ENCODE measurements at regions not wholly inside any gene's neighbourhood (a gene's known extent, or its start where the extent isn't known, plus 50 kb on each side); places are given as distances from the start of the nearest gene placed in this dataset.
"Not testable (repeated sequence)": the region's sequence is repeated elsewhere in the genome, so short reads cannot be mapped to it uniquely, and the experiment has no call there.

- FAIRE-seq = no peak
- DNase-seq (ENCODE audit: low spot score in 2 of 2) = no peak
These were observed 360.6 kb upstream of the ADARB2 start for GRCh38 chr10:2097937-2098336.

GRCh38 chr10:2094171-2094570 lies 356.8 kb upstream of the ADARB2 start:
- DNase-seq (ENCODE audit: low spot score in 2 of 2) (no peak), FAIRE-seq (no peak)

GRCh38 chr10:2083591-2083990 lies 346.3 kb upstream of the ADARB2 start:
- DNase-seq (ENCODE audit: low spot score in 2 of 2) (no peak), FAIRE-seq (no peak)

- FAIRE-seq = no peak
These were observed 344.2 kb upstream of the ADARB2 start for GRCh38 chr10:2081501-2081900.

DNA sequence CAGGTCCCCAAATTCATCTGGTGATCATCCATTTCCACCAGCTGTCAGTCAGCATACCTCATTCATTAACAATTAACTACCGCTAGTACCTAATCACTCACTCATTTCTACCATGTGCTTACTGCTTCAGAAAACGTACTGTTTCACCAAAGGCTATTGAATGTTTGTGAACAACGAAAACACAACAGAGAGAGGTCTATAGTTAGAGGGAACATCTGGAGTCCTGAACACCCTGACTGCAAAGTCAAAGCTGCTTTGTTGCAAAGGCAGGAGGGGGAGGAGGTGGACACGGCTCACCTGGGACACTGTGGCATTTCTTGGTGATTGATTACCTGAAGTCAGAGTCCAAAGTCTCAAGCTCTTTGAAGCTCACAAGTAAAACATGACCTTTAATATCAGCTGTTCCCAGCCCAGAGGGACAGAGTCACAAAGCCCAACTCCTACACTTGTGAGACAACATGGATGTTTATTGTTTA lies 342.3 kb upstream of the ADARB2 start:
- FAIRE-seq (no peak), DNase-seq (ENCODE audit: low spot score in 2 of 2) (no peak)

More at GRCh38 chr10:2081501-2081900, 344.2 kb upstream of the ADARB2 start:
- DNase-seq (ENCODE audit: low spot score in 2 of 2) = no peak

GRCh38 chr10:2077231-2077630 lies 339.9 kb upstream of the ADARB2 start:
- DNase-seq (ENCODE audit: low spot score in 2 of 2) = no peak
- FAIRE-seq = no peak

DNA sequence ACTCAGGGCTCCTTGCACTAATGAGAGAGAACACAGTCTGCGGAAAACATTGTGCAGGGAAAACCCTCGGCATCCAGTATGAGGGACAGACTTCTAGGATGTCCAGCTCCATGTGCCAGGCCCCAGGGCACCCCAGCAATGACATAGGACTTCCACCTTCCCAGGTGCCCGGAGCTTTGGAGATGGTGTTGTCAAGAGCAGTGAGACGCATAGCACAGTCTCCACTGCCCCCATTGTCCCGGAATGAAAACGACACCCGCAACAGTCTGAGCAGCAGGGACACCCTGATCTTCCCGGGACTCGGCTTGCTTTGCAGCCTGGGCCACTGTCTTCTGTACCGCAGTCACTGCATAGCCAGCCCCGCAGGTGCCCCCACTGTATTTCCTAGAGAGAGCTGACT lies 339.2 kb upstream of the ADARB2 start:
- no peak for DNase-seq (ENCODE audit: low spot score in 2 of 2)
- no peak for FAIRE-seq

DNA sequence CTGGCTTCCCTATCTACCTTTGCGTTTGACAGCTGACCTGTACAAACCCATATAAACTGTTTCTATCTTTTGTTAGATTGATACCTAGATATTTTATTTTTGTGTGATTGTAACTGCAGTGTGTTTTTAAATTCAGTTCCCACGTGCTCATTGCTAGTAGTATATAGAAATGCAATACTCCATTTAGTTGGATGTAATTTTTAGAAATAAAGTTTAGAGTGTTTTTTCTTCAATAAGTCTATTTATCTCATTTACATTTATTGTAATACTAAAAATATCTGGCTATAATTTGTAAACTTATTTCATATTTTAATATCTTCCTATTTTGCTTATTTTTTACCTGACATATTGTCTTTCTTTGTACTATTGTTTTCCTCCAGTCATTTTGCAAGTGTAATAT lies 329.7 kb upstream of the ADARB2 start:
- DNase-seq (ENCODE audit: low spot score in 2 of 2) (no peak), FAIRE-seq (no peak)

GRCh38 chr10:2054728-2055127 lies 317.4 kb upstream of the ADARB2 start:
- DNase-seq (ENCODE audit: low spot score in 2 of 2) = no peak

DNA sequence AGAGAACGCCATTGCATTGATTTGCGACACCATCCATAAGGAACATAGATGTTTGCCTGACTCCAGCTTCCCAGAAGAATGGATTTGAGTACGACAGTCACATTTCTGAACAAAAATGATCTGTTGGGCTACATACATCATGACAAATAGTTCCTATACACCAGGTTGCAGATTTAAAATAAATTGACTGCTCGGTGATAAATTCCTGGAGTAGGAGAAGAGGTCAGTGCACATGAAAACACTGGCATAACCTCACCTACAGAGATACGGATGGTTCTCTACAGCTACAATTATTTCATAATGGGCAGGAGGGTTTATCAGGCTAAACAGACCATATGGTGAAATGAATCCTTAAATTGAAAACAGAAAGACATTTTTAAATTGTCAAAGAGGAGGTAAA lies 316.5 kb upstream of the ADARB2 start:
- FAIRE-seq (no peak), DNase-seq (ENCODE audit: low spot score in 2 of 2) (no peak)

More at GRCh38 chr10:2054728-2055127, 317.4 kb upstream of the ADARB2 start:
- FAIRE-seq = no peak

DNA sequence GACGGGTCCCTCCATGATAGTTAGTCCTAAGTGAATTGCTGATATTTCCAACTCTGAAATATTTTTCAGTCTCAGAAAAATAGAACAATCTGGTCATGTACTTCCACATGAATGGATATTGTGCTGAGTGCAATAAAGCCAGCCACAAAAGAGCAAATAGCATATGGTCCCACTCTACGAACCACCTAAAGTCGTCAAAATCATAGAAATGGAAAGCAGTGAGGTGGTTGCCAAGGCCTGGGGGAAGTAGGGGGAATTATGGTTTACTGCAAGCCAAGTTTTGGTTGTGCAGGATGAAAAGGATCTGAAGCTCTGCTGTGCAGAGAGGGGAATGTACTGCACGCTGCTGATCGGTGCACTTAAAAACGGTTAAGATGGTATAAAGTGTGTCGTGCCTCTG lies 313.8 kb upstream of the ADARB2 start:
- DNase-seq (ENCODE audit: low spot score in 2 of 2) (no peak), FAIRE-seq (no peak)

DNA sequence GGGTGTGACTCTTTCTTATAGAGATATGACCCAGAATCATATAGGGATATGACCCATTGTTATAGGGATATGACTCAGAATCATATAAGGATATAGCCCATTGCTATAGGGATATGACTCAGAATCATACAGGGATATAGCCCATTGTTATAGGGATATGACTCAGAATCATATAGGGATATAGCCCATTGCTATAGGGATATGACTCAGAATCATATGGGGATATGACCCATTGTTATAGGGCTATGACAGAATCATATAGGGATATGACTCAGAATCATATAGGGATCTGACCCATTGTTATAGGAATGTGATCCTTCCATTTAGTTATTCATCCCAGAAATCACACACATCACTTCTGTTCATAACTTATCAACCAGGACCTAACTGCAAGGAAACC lies 312.2 kb upstream of the ADARB2 start:
- no peak for DNase-seq (ENCODE audit: low spot score in 2 of 2)
- FAIRE-seq = no peak

- no peak for FAIRE-seq
- DNase-seq (ENCODE audit: low spot score in 2 of 2) = no peak
These were observed 311.1 kb upstream of the ADARB2 start for GRCh38 chr10:2048337-2048973.

GRCh38 chr10:2047679-2048078 lies 310.4 kb upstream of the ADARB2 start:
- FAIRE-seq = no peak

GRCh38 chr10:2043379-2043778 lies 306.1 kb upstream of the ADARB2 start:
- no peak for FAIRE-seq
- no peak for DNase-seq (ENCODE audit: low spot score in 2 of 2)

More at GRCh38 chr10:2047679-2048078, 310.4 kb upstream of the ADARB2 start:
- no peak for DNase-seq (ENCODE audit: low spot score in 2 of 2)

DNA sequence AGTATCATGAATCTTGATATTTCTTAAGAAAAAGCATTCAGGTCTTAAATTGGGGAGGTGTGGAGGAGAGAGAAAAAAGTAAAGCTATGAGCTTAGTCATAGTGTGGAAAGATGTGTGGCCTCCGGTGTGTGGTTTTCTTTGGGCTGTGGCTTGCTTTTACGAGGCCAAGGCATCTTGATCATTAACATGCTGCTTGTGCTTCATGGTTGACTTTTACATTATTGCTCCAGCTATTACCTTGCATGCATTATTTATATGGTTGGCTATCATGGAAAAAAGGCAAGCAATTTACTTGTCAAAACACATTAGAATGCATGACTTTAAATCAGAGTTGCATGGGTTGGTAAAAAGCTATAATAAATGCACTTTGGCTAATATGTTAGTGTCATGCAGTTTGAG lies 300.7 kb upstream of the ADARB2 start:
- FAIRE-seq = no peak

GRCh38 chr10:2037246-2037645 lies 299.9 kb upstream of the ADARB2 start:
- FAIRE-seq (no peak), DNase-seq (ENCODE audit: low spot score in 2 of 2) (no peak)

More for the DNA sequence above, 300.7 kb upstream of the ADARB2 start:
- no peak for DNase-seq (ENCODE audit: low spot score in 2 of 2)

GRCh38 chr10:2036209-2036608 lies 298.9 kb upstream of the ADARB2 start:
- FAIRE-seq (no peak), DNase-seq (ENCODE audit: low spot score in 2 of 2) (no peak)

- no peak for DNase-seq (ENCODE audit: low spot score in 2 of 2)
- FAIRE-seq = no peak
These were observed 292.7 kb upstream of the ADARB2 start for GRCh38 chr10:2030046-2030445.

- FAIRE-seq = no peak
- no peak for DNase-seq (ENCODE audit: low spot score in 2 of 2)
These were observed 289.6 kb upstream of the ADARB2 start for GRCh38 chr10:2026936-2027335.

GRCh38 chr10:2024750-2025149 lies 287.4 kb upstream of the ADARB2 start:
- not testable (repeated sequence) for FAIRE-seq; DNase-seq (ENCODE audit: low spot score in 2 of 2)

DNA sequence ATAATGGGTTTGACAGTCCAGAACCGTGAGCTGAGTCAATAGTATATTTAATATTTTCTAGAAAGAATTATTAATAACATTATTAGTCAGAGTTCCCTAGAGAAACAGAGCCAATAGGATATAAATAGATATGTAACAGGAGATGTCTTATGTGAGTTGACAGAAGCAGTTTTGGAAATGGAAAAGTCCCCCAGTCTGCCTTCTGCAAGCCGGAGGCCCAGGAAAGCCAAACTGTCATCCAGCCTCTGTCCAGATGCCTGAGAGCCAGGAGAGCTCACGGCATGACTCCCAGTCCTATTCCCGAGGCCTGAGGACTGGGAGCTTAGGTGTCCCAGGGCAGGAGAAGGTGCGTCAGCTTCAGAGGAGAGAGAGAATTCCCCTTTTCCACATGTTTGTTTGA lies 286.4 kb upstream of the ADARB2 start:
- DNase-seq (ENCODE audit: low spot score in 2 of 2) (no peak), FAIRE-seq (no peak)

- FAIRE-seq (no peak), DNase-seq (ENCODE audit: low spot score in 2 of 2) (no peak)
These were observed 285.1 kb upstream of the ADARB2 start for GRCh38 chr10:2022401-2022800.

Data from frontal cortex (tissue), 3 donors.